ENCODE measurements at regions not wholly inside any gene's neighbourhood (a gene's known extent, or its start where the extent isn't known, plus 50 kb on each side); places are given as distances from the start of the nearest gene placed in this dataset.
"Not testable (repeated sequence)": the region's sequence is repeated elsewhere in the genome, so short reads cannot be mapped to it uniquely, and the experiment has no call there.

DNA sequence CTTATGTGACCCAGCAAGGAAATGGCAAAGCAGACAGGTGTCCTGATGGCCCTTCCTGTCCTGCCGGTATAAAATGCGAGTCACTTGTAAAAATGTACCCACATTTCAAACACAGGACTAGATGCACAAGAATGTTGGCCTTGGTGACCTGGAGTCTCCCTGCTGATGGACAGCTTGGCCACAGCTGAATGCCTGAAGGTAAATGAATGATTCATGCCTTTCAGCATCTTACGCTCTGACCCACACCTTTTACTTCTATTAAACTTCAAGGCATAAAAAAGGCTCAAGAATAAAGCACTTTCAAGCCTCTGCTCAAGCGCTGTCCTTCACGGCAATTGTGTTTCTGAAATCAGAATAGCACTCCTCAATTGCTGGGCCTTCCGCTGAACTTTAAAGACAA is 228.0 kb upstream of the SLCO3A1 start:
- DNase-seq = no peak

- no peak for DNase-seq
These were observed 225.8 kb upstream of the SLCO3A1 start for GRCh38 chr15:91627473-91628278.

- DNase-seq = no peak
These were observed 223.4 kb upstream of the SLCO3A1 start for GRCh38 chr15:91630090-91630489.

DNA sequence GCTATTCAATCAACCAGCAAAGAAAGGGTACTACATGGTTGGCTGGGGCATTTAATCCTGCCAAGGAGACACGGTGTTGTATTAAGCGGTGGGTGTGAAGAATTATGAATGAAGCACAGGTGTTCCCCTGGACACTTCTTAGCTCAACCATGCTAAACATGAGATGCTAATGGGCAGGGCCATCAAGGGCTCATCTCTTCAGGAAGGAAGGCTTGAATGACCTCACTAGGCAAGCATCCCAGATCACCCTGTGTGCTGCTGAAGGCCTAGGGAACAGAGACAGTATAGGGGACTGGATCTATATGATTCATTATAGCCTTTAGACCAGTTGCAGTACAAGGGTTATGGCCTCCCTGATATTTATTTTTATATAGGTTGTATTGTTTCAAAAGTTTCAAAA is 221.3 kb upstream of the SLCO3A1 start:
- no peak for DNase-seq

GRCh38 chr15:91632981-91633380 is 220.5 kb upstream of the SLCO3A1 start:
- DNase-seq = no peak

- no peak for DNase-seq
These were observed 219.3 kb upstream of the SLCO3A1 start for GRCh38 chr15:91634179-91634578.

DNA sequence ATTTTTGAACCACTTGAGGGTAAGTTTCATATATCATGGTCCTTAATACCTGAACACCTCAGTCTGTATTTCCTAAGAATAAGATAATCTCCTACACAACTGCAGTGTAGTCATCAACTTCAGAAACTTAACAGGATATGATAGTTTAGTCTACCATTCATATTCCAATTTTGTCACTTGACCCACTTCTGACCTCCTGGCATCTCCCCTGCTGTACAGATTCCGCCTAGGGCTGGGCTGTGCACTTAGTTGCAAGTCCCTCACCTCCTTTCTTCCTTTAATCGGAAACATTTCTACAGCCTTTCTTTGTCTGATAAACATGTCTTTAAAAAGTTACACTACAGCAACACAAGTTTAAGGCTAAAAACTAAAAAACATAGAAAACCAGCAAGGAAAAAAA is 218.4 kb upstream of the SLCO3A1 start:
- no peak for DNase-seq

- no peak for DNase-seq
These were observed 217.9 kb upstream of the SLCO3A1 start for GRCh38 chr15:91635641-91636040.

- no peak for DNase-seq
These were observed 204.5 kb upstream of the SLCO3A1 start for GRCh38 chr15:91649016-91649415.

GRCh38 chr15:91649831-91650321 is 203.6 kb upstream of the SLCO3A1 start:
- no peak for DNase-seq

- no peak for DNase-seq
These were observed 202.3 kb upstream of the SLCO3A1 start for GRCh38 chr15:91651251-91651650.

DNA sequence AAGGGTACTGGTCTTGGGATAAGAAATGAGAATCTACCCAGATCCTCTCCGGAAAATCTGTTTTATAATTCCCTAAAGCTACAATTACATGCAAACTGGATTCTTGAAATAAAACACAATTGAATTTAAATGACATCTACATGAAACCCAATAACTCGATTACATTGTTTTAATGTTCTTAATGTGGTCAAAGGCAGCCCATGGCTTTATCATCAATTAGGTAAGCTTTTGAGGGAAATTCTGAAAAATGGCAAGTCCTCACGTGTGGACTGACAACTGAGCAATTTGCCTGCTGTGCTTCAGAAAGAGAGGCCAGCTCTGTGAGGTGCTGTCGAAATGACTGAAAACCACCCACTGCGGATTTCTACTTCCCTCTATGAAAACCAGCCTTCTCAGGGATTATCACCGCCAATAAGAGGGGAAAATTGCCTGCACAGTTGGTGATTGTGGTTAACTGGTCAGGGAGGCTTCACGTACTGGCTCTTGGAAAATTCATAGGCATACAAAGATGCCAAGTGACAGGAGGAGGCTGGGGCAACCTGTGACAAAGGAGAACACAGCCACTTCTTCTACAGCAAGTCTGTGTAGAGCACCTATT is 200.8 kb upstream of the SLCO3A1 start:
- DNase-seq = no peak

- DNase-seq = not testable (repeated sequence)
These were observed 197.8 kb upstream of the SLCO3A1 start for GRCh38 chr15:91655563-91656290.

DNA sequence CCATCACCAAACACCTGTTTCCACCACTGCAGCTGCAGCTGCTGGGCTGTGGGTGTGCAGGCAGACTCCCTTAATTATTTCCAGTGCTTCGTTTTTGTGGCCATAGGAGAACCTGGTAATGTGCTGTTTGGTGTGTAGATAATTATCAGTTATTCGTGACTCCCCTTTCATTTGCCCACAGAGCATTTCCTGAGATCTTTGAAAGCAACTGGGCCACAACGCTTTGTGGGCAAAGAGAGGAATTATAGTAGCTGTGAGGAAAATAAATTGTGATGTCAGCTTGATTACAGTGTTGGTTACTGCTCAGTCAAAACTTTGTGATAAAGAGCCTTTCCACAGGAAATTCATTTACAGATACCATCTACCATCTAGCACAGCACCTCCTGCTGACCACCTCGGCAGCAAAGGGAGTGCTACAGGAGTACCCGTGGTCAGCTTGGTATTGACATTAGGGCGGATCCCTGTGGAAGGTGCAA is 193.3 kb upstream of the SLCO3A1 start:
- no peak for DNase-seq

DNA sequence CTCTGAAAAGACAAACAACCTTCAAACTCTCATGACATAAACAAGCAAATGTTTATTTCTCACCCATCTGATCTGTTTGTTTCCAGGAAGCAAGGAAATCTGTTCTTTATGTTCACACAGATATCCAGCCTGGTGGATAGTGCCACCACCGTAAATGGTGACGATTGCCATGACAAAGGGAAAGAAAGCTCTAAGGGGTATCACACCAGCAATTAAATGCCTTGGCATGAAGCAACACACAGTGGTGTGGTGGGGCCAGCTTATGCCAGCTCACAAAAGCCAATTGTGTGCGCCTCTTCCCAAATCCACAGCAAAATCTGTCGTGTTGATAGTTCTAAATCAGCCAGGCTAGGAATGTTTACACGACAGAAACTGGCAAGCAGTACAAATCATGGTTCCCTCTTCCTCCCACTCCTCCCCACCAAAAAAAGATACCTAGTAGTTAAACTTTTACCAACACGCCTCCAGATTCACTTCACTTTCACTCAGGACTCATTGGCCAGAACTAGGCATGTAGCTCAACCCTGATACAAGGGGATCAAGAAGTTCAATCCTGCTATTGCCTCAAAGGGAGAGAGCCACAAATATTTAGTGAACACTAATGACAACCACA is 189.2 kb upstream of the SLCO3A1 start:
- no peak for DNase-seq

- no peak for DNase-seq
These were observed 188.3 kb upstream of the SLCO3A1 start for GRCh38 chr15:91665212-91665611.

GRCh38 chr15:91668370-91668769 is 185.1 kb upstream of the SLCO3A1 start:
- DNase-seq = no peak

DNA sequence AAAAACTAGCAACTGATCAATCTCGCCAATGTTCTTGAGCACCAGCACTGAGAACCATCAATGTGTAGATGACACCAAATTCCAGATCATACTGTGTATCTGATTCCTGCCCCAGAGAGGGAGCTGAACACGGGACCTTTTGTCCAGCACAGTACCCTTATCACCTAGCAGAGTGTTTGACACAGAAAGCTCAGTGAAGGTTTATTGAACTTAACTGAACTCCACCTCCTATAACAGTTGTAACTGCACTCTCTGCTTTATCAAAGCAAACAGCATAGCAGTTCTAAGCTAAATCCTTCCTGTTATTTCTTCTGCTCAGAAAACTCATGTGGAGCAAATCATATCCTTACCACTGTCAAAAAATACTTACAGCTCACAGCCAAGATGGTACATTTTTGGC is 183.4 kb upstream of the SLCO3A1 start:
- DNase-seq = no peak

- no peak for DNase-seq
These were observed 175.5 kb upstream of the SLCO3A1 start for GRCh38 chr15:91678003-91678402.

GRCh38 chr15:91679447-91679846 is 174.1 kb upstream of the SLCO3A1 start:
- DNase-seq = no peak

- no peak for DNase-seq
These were observed 168.1 kb upstream of the SLCO3A1 start for GRCh38 chr15:91685436-91685835.

- DNase-seq = no peak
These were observed 164.7 kb upstream of the SLCO3A1 start for GRCh38 chr15:91688811-91689210.

GRCh38 chr15:91689377-91689776 is 164.1 kb upstream of the SLCO3A1 start:
- DNase-seq = no peak

Data from cerebellar nuclear complex (tissue), 1 donor.